HG03066 (cell line): ENCODE measurements at regions not wholly inside any gene's neighbourhood (a gene's known extent, or its start where the extent isn't known, plus 50 kb on each side); places are given as distances from the start of the nearest gene placed in this dataset.

Experiments
- ATAC-seq: cut with Tn5 transposase; IDR thresholded peaks from one replicate; pipeline ENCODE4 v1.9.1; 2021; ENCODE audit warnings: low read depth; ENCODE audit not compliant: unreplicated experiment

GRCh38 chr11:80687941-80688340 lies 1247.1 kb upstream of the TENM4 start:
- no peak for ATAC-seq

- ATAC-seq: no peak
Observed at GRCh38 chr11:80686889-80687288, 1246.1 kb upstream of the TENM4 start.

GRCh38 chr11:80673566-80673965 lies 1232.7 kb upstream of the TENM4 start:
- ATAC-seq: no peak

GRCh38 chr11:80669620-80670019 lies 1228.8 kb upstream of the TENM4 start:
- ATAC-seq: no peak

GRCh38 chr11:80668039-80668438 lies 1227.2 kb upstream of the TENM4 start:
- no peak for ATAC-seq

- ATAC-seq: no peak
Observed at GRCh38 chr11:80655834-80656233, 1215.0 kb upstream of the TENM4 start.

GRCh38 chr11:80650966-80651365 lies 1210.1 kb upstream of the TENM4 start:
- no peak for ATAC-seq

- ATAC-seq: no peak
Observed at GRCh38 chr11:80649186-80649585, 1208.4 kb upstream of the TENM4 start.

GRCh38 chr11:80638296-80638695 lies 1197.5 kb upstream of the TENM4 start:
- ATAC-seq: no peak

GRCh38 chr11:80637571-80637970 lies 1196.7 kb upstream of the TENM4 start:
- ATAC-seq: no peak

GRCh38 chr11:80636999-80637398 lies 1196.2 kb upstream of the TENM4 start:
- no peak for ATAC-seq

- no peak for ATAC-seq
Observed at GRCh38 chr11:80635178-80635577, 1194.3 kb upstream of the TENM4 start.

- no peak for ATAC-seq
Observed at GRCh38 chr11:80632691-80633090, 1191.9 kb upstream of the TENM4 start.

- no peak for ATAC-seq
Observed at GRCh38 chr11:80632156-80632555, 1191.3 kb upstream of the TENM4 start.

GRCh38 chr11:80629466-80629865 lies 1188.6 kb upstream of the TENM4 start:
- ATAC-seq: no peak

GRCh38 chr11:80627364-80627763 lies 1186.5 kb upstream of the TENM4 start:
- no peak for ATAC-seq

GRCh38 chr11:80626721-80627120 lies 1185.9 kb upstream of the TENM4 start:
- no peak for ATAC-seq

- ATAC-seq: no peak
Observed at GRCh38 chr11:80625563-80625962, 1184.7 kb upstream of the TENM4 start.

- no peak for ATAC-seq
Observed at GRCh38 chr11:80621871-80622270, 1181.0 kb upstream of the TENM4 start.

- ATAC-seq: no peak
Observed at GRCh38 chr11:80620867-80621266, 1180.0 kb upstream of the TENM4 start.

GRCh38 chr11:80617156-80617555 lies 1176.3 kb upstream of the TENM4 start:
- no peak for ATAC-seq

GRCh38 chr11:80616070-80616800 lies 1175.4 kb upstream of the TENM4 start:
- ATAC-seq: no peak

- no peak for ATAC-seq
Observed at GRCh38 chr11:80613655-80614054, 1172.8 kb upstream of the TENM4 start.
